Neuron (in vitro differentiated cells): ENCODE measurements at regions not wholly inside any gene's neighbourhood (a gene's known extent, or its start where the extent isn't known, plus 50 kb on each side); places are given as distances from the start of the nearest gene placed in this dataset.
"Not testable (repeated sequence)": the region's sequence is repeated elsewhere in the genome, so short reads cannot be mapped to it uniquely, and the experiment has no call there.

Experiments used
- H2AFZ ChIP-seq: one replicate; pipeline ENCODE4 v1.6.1; 2013; ENCODE audit warnings: low read depth, mild to moderate bottlenecking, inconsistent platforms, low read length, moderate library complexity
- H3K27me3 ChIP-seq: one replicate; pipeline ENCODE4 v1.6.1; 2013; ENCODE audit warnings: low read length; ENCODE audit not compliant: insufficient read depth
- H3K36me3 ChIP-seq: one replicate; pipeline ENCODE4 v1.6.1; 2013; ENCODE audit warnings: low read length; ENCODE audit not compliant: insufficient read depth
- H3K4me1 ChIP-seq: one replicate; pipeline ENCODE4 v1.6.1; 2013; ENCODE audit warnings: low read length; ENCODE audit not compliant: insufficient read depth
- H3K4me3 ChIP-seq: 2 replicates; pipeline ENCODE4 v1.5.1; 2013; ENCODE audit warnings: mild to moderate bottlenecking, low read length, moderate library complexity
- H3K9me3 ChIP-seq: one replicate; pipeline ENCODE4 v1.6.1; 2013; ENCODE audit warnings: low read length

- Histone ChIP-seq H3K4me1 (no peaks in the 10 kb centered on the region), H3K27me3 (no peaks in the 10 kb centered on the region), H3K4me3 (no peak overlapping the region), H3K9me3 (no peaks in the 10 kb centered on the region), H2AFZ (no peak overlapping the region), H3K36me3 (no peaks in the 10 kb centered on the region)
These were observed 1067.8 kb downstream of the DNAJB9 start for GRCh38 chr7:109637428-109637990.

GRCh38 chr7:109638321-109638720, 1068.6 kb downstream of the DNAJB9 start:
- Histone ChIP-seq H3K36me3 (no peaks in the 10 kb centered on the region), H3K4me1 (no peaks in the 10 kb centered on the region), H3K4me3 (no peak overlapping the region), H3K9me3 (no peaks in the 10 kb centered on the region), H3K27me3 (no peaks in the 10 kb centered on the region), H2AFZ (no peak overlapping the region)

DNA sequence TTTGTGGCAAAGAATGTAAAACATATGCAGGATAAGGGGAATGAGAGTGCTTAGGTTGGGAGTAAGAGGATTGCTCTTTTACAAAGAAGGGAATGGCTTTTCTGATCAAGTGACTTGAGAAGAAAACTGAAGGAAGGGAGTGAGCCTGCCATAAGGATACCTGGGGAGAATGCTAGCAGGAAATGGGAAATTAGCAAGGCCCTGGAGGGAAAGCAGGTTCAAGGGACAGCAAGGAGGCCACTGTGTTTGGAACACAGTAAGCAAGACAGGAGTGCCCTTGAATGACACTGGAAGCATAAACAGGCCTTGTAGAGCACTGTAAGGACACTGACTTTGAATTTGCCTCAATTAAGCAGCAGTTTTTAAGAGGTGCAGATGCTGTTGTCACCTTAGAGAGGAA, 1069.9 kb downstream of the DNAJB9 start:
- Histone ChIP-seq H3K4me1 (no peaks in the 10 kb centered on the region), H3K27me3 (no peaks in the 10 kb centered on the region), H3K4me3 (no peak overlapping the region), H3K9me3 (no peaks in the 10 kb centered on the region), H3K36me3 (no peaks in the 10 kb centered on the region), H2AFZ (no peak overlapping the region)

DNA sequence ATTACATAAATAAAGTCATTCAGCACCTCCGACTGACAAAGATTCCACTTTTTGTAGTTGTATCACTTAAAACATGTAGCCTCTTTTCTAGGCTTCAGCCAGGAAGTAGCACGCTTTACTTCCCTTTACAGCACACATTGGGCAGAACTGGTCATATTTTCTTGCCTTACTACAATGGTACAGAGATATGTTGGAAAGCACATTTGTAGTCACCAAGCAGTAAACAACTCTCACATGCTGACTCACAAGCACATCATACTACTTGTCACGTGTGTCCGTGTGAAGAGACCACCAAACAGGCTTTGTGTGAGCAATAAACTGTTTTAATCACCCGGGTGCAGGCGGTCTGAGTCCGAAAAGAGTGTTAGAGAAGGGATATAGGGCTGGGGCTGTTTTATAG, 1071.8 kb downstream of the DNAJB9 start:
- Histone ChIP-seq H3K4me1 (no peaks in the 10 kb centered on the region), H3K36me3 (no peaks in the 10 kb centered on the region), H2AFZ (no peak overlapping the region), H3K27me3 (no peaks in the 10 kb centered on the region), H3K4me3 (no peak overlapping the region), H3K9me3 (no peaks in the 10 kb centered on the region)

- Histone ChIP-seq H2AFZ (no peak overlapping the region), H3K4me1 (no peaks in the 10 kb centered on the region), H3K36me3 (no peaks in the 10 kb centered on the region), H3K4me3 (no peak overlapping the region), H3K9me3 (no peaks in the 10 kb centered on the region), H3K27me3 (no peaks in the 10 kb centered on the region)
These were observed 1076.5 kb downstream of the DNAJB9 start for GRCh38 chr7:109646124-109646523.

DNA sequence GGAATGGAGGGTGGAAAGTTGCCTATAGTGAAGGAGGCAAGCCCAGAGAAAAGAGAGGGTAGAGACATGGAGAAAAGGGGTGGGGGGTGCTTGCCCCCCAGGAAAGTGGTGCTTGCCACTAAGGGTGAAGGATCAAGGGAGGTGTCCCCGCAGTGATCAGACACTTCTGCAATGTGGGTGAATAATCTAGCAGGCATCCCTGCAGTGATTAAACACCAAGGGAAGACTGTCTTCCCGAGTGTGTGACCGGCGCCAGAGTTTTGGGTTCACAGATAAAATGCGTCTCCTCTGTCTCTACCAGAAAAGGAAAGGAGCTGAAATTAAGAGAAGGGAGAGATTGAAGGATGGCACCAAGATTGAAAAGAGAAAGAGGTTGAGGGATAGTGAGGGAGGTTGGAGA, 1076.9 kb downstream of the DNAJB9 start:
- not testable (repeated sequence) for H3K4me3 ChIP-seq, H2AFZ ChIP-seq, H3K9me3 ChIP-seq

DNA sequence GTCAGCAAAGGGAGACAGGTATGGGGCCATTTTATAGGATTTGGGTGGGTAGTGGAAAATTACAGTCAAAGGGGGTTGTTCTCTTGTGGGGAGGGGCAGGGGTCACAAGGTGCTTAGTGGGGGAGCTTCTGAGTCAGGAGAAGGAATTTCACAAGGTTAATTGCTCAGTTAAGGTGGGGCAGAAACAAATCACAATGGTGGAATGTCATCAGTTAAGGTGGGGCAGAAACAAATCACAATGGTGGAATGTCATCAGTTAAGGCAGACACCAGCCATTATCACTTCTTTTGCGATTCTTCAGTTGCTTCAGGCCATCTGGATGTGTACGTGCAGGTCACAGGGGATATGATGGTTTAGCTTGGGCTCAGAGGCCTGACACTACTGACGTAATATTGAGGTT, 1077.6 kb downstream of the DNAJB9 start:
- H3K9me3 ChIP-seq, H3K4me1 ChIP-seq, H3K4me3 ChIP-seq, H3K27me3 ChIP-seq, H2AFZ ChIP-seq, H3K36me3 ChIP-seq: not testable (repeated sequence)

More for the DNA sequence above, 1076.9 kb downstream of the DNAJB9 start:
- not testable (repeated sequence) for H3K4me1 ChIP-seq, H3K36me3 ChIP-seq, H3K27me3 ChIP-seq

DNA sequence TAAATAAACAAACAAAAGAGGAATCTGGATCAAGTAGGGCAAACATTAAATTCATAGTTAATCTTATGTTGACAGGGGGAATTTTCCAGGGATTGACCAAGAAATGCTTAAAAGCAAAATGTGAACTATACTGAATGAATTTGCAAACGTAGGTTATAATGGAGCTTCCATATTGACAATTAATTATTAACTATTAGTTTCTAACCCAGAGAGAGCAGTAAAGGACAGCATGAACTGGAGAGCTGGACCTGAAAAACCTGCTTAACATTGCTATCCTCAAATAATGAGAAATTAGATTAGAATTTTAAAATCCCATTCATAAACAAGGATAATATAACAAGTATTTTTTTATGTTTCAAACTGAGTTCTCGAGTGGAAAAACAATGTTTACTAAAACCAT, 1089.6 kb downstream of the DNAJB9 start:
- Histone ChIP-seq H2AFZ (no peak overlapping the region), H3K4me3 (no peak overlapping the region), H3K36me3 (no peaks in the 10 kb centered on the region), H3K9me3 (peaks cover 1% of the 10 kb centered on the region), H3K27me3 (no peaks in the 10 kb centered on the region), H3K4me1 (no peaks in the 10 kb centered on the region)

GRCh38 chr7:109660401-109660800, 1090.7 kb downstream of the DNAJB9 start:
- Histone ChIP-seq H3K27me3 (no peaks in the 10 kb centered on the region), H3K4me1 (no peaks in the 10 kb centered on the region), H3K36me3 (no peaks in the 10 kb centered on the region), H3K9me3 (peaks cover 1% of the 10 kb centered on the region), H2AFZ (no peak overlapping the region), H3K4me3 (no peak overlapping the region)

DNA sequence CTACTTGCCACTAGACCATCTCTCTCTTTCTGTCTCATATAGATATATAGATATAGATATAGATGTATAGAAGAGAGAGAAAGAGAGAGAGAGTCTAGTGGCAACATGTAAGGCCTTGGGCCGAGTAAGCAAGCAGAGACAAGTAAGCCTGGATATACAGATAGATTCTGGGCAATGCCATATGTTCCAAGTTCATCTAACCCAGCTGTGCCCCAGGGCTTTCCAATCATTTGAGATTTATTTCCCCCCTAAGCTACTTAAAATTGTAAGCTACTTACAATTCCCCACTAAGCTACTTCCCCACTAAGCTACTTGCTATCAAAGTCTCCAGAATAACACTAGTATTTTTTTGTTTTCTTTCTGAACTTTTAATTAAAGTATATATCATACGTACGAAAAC, 1094.1 kb downstream of the DNAJB9 start:
- Histone ChIP-seq H3K4me3 (no peak overlapping the region), H3K9me3 (peaks cover 1% of the 10 kb centered on the region), H3K27me3 (no peaks in the 10 kb centered on the region), H2AFZ (no peak overlapping the region), H3K4me1 (no peaks in the 10 kb centered on the region), H3K36me3 (no peaks in the 10 kb centered on the region)

GRCh38 chr7:109687269-109687668, 1117.6 kb downstream of the DNAJB9 start:
- not testable (repeated sequence) for H3K36me3 ChIP-seq, H3K4me3 ChIP-seq, H3K4me1 ChIP-seq, H3K9me3 ChIP-seq, H3K27me3 ChIP-seq, H2AFZ ChIP-seq

DNA sequence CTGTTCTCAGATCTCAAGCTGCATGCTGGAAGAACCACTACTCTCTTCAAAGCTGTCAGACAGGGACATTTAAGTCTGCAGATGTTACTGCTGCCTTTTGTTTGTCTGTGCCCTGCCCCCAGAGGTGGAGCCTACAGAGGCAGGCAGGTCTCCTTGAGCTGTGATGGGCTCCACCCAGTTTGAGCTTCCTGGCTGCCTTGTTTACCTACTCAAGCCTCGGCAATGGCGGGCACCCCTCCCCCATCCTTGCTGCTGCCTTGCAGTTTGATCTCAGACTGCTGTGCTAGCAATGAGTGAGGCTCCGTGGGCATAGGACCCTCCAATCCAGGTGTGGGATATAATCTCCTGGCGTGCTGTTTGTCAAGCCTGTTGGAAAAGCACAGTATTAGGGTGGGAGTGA, 1122.9 kb downstream of the DNAJB9 start:
- not testable (repeated sequence) for H3K36me3 ChIP-seq, H3K9me3 ChIP-seq, H3K27me3 ChIP-seq

GRCh38 chr7:109694149-109695071, 1124.7 kb downstream of the DNAJB9 start:
- H2AFZ ChIP-seq: no peak overlapping the region
- no peaks in the 10 kb centered on the region for H3K4me1 ChIP-seq
- no peaks in the 10 kb centered on the region for H3K9me3 ChIP-seq
- no peaks in the 10 kb centered on the region for H3K36me3 ChIP-seq
- H3K4me3 ChIP-seq: no peak overlapping the region
- no peaks in the 10 kb centered on the region for H3K27me3 ChIP-seq

More for the DNA sequence above, 1122.9 kb downstream of the DNAJB9 start:
- not testable (repeated sequence) for H2AFZ ChIP-seq, H3K4me3 ChIP-seq, H3K4me1 ChIP-seq

DNA sequence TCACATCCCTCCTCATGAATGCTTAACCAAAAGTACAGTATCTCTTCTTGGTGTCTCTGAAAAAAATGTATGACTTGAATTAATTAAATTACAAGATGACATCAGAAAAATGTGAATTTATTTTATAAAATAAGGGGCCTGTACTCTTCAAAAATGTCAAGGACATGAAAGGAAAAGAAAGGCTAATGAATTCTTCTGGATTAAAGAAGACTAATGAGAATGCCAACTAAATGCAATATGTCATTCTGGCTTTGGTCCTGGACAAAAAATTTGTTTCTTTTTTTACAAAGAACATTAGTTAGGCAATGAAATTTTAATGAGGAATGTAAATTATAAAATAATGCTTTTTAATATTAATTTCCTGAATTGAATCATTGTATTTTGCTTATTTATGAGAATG, 1125.7 kb downstream of the DNAJB9 start:
- Histone ChIP-seq H3K9me3 (no peaks in the 10 kb centered on the region), H3K27me3 (no peaks in the 10 kb centered on the region)

More for the DNA sequence above, 1125.7 kb downstream of the DNAJB9 start:
- Histone ChIP-seq H2AFZ (no peak overlapping the region), H3K36me3 (no peaks in the 10 kb centered on the region), H3K4me1 (no peaks in the 10 kb centered on the region), H3K4me3 (no peak overlapping the region)
